Adrenal gland (tissue), 9 donors: ENCODE measurements at regions not wholly inside any gene's neighbourhood (a gene's known extent, or its start where the extent isn't known, plus 50 kb on each side); places are given as distances from the start of the nearest gene placed in this dataset.

ENCODE experiments used
- DNase-seq, 7 donors: peaks; one replicate each; pipeline ENCODE4 v3.0.0-alpha.2; 2019 to 2020
- H3K27ac ChIP-seq, 5 donors: fragments of 200-600 bp; sonication (generic) in 4 of 5; 1 replicate in 3 of 5; 2 replicates in 2 of 5; pipeline versions ENCODE4 v1.5.1 to v1.8.0; 2016 to 2020; ENCODE audit warnings: mild to moderate bottlenecking in 1 of 5
- H3K27me3 ChIP-seq: fragments of 200-600 bp; 2 replicates; pipeline ENCODE4 v1.8.0; 2021
- H3K36me3 ChIP-seq, 2 donors: fragments of 200-600 bp; replicated peaks in 1 of 2; 1 replicate in 1 of 2; 2 replicates in 1 of 2; pipeline versions ENCODE4 v1.5.1 to v1.8.0; 2018 to 2022
- H3K4me1 ChIP-seq, 2 donors: fragments of 200-600 bp; replicated peaks in 1 of 2; 1 replicate in 1 of 2; 2 replicates in 1 of 2; pipeline versions ENCODE4 v1.5.1 to v1.8.0; 2018 to 2021
- H3K4me3 ChIP-seq, 4 donors: fragments of 200-600 bp; sonication (generic) in 3 of 4; one replicate each; pipeline ENCODE4 v1.5.1; 2016 to 2018
- H3K9me3 ChIP-seq, 3 donors: fragments of 200-600 bp; sonication (generic) in 1 of 3; replicated peaks in 1 of 3; 1 replicate in 2 of 3; 2 replicates in 1 of 3; pipeline versions ENCODE4 v1.5.1 to v1.8.0; 2016 to 2021
- POLR2A ChIP-seq, 2 donors: fragments of 450-650 bp; IDR thresholded peaks; one replicate each; pipeline ENCODE4 v1.6.1; 2017; ENCODE audit warnings: antibody characterized with exemption in 2 of 2, mild to moderate bottlenecking in 2 of 2, moderate library complexity in 1 of 2
- WGBS, 4 donors: extraction: QIAGEN DNeasy Blood & Tissue Kit in 2 of 4; methylation state at CpG; one replicate each; pipeline versions ENCODE4 v1.1.5 to v1.1.7; 2013 to 2017; 5-methylcytosine and 5-hydroxymethylcytosine counted together
- intact Hi-C, 2 donors: fragments of 100-400 bp; cut with DNase I; formaldehyde crosslinking; loops; one replicate each; pipeline versions ENCODE4 v1.14.1 to v1.15.0; 2022 to 2023
- TF ChIP-seq, protein P1 (sequence below), 6 experiments: fragments of 450-650 bp in 4 of 6; fragments of 200-600 bp in 2 of 6; sonication (generic) in 1 of 6; IDR thresholded peaks; 1 replicate in 5 of 6; 2 replicates in 1 of 6; pipeline versions ENCODE4 v1.5.1 to v1.8.0; 2016 to 2021; ENCODE audit warnings: antibody characterized with exemption in 6 of 6, mild to moderate bottlenecking in 2 of 6, moderate library complexity in 1 of 6
- donor health status: healthy with polysubstance abuse.
- donor health status: Bipolar disorder and iron deficiency.
- donor health status: DM: yes; HTN: yes; CAD: no.
- donor health status: DM: no; HTN: no; CAD: no.
- donor health status: DM: no; HTN: no; CAD: no.

DNA sequence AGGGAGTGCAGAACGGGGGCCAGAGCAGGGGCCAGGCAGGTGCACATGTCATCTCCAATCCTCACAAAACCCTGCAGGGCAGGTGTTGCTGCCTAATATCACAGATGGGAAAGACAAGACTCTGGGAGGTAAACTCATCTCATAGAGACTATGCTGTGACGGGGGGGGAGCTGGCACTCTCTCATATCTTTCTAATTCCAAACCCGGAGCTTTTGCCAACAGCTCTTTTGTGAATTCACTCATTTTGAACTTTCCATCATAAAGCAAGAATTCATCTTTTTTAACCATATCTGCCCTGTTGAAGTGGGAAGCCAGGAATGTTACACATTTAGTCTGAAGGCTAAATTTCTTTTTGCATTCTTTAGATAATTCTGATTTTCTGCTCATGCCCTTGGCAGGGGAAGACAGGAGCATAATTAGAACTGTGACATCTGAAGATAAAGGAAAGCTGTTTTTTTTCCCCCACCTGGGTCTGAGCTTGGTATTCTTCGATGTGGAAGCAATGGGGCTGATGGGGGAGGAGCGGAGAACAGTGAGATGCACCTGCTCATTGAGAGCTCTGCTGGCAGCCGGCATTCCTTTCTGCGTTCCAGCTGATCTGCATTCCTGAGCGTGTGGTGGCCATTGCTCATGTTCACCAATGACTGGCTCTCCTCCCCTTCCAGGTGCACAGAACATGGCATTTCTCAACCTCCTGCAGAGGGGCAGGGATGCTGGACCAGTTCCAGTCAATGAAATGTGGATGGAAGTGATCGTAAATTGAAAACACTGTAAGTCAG lies 159.2 kb downstream of the NSG2 start:
- Histone ChIP-seq H3K4me3 (no peak overlapping the region), H3K36me3 (no peaks in the 10 kb centered on the region), H3K4me1 (no peaks in the 10 kb centered on the region), H3K9me3 (no peaks in the 10 kb centered on the region), H3K27me3 (peaks cover 3% of the 10 kb centered on the region), H3K27ac (no peak overlapping the region)
- DNase-seq: no peak
- WGBS, 4 donors: 47 to 59% (median 51%) methylated on average over 9 of the region's 9 CpGs
- TF ChIP-seq, protein P1, sequence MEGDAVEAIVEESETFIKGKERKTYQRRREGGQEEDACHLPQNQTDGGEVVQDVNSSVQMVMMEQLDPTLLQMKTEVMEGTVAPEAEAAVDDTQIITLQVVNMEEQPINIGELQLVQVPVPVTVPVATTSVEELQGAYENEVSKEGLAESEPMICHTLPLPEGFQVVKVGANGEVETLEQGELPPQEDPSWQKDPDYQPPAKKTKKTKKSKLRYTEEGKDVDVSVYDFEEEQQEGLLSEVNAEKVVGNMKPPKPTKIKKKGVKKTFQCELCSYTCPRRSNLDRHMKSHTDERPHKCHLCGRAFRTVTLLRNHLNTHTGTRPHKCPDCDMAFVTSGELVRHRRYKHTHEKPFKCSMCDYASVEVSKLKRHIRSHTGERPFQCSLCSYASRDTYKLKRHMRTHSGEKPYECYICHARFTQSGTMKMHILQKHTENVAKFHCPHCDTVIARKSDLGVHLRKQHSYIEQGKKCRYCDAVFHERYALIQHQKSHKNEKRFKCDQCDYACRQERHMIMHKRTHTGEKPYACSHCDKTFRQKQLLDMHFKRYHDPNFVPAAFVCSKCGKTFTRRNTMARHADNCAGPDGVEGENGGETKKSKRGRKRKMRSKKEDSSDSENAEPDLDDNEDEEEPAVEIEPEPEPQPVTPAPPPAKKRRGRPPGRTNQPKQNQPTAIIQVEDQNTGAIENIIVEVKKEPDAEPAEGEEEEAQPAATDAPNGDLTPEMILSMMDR (IDR thresholded peaks at IDR 0.05): no peak
- TF ChIP-seq POLR2A (IDR thresholded peaks at IDR 0.05): no peak
- intact Hi-C loops: no loop called here

DNA sequence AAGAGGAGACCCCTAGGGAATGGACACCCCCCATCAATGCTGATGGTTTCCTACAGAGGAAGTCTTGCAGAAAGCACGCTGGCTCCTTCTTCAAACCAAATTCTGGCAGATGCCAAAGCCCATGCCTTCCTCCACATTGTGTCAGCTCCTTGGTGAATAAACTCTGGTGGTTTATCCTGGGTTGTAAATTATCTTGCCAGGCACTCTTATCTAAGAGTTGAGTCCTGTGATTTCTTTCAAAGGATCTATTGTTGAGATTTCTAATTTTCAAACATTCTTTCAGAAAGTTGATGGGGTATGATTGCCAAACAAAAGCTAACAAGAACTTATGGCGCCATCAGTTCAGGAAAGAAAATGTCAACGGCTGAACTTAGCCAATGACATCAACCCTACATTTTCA lies 160.4 kb downstream of the NSG2 start:
- Histone ChIP-seq H3K27ac (no peak overlapping the region), H3K9me3 (no peaks in the 10 kb centered on the region), H3K27me3 (no peaks in the 10 kb centered on the region), H3K4me3 (no peak overlapping the region), H3K4me1 (no peaks in the 10 kb centered on the region), H3K36me3 (no peaks in the 10 kb centered on the region)
- no peak for DNase-seq
- intact Hi-C loops: no loop called here
- WGBS, 4 donors: 66 to 86% (median 78%) methylated on average over 3 of the region's 3 CpGs
- no peak for TF ChIP-seq POLR2A (IDR thresholded peaks at IDR 0.05)
- TF ChIP-seq, protein P1 (IDR thresholded peaks at IDR 0.05): no peak

DNA sequence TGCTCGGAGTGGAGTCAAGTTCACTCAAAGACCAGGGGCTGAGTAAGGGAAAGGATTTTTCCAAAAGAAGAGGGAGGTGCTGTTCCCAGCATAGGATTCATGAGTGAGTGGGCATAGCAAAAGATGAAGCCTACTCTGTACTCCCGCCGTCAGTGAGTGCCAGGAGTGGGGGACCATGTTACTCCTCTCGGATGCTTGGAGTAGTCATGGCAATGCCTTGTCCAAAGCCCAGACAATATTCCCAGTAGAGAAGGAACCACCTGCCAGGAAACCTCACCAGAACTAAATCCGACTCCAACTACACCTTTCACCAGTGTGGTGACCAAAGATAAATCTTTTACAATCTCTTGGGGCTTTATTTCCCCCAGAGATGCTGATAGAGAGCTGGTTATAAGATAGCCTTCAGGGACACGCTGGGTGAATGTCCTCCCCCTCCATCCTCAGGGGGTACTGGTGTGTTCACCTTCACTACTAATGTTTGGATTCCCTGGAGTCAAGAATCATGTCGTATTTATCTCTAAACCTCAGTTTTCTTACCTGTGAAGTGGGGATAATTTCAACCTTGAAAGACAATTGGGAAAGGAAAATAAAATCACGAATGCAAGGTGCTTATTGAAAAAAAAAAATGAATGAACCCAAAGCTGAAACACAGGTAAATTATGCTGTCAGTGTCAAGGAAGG lies 165.2 kb downstream of the NSG2 start:
- intact Hi-C loops: no loop called here
- no peaks in the 10 kb centered on the region for H3K4me1 ChIP-seq
- H3K9me3 ChIP-seq: no peaks in the 10 kb centered on the region
- no peak for DNase-seq
- 49 to 66% (median 57%) methylated on average over 8 of the region's 8 CpGs for WGBS, 4 donors
- no peak overlapping the region for H3K4me3 ChIP-seq
- TF ChIP-seq POLR2A (IDR thresholded peaks at IDR 0.05): no peak
- TF ChIP-seq, protein P1 (IDR thresholded peaks at IDR 0.05): no peak
- no peak overlapping the region for H3K27ac ChIP-seq
- no peaks in the 10 kb centered on the region for H3K36me3 ChIP-seq
- peaks cover 3% of the 10 kb centered on the region for H3K27me3 ChIP-seq

DNA sequence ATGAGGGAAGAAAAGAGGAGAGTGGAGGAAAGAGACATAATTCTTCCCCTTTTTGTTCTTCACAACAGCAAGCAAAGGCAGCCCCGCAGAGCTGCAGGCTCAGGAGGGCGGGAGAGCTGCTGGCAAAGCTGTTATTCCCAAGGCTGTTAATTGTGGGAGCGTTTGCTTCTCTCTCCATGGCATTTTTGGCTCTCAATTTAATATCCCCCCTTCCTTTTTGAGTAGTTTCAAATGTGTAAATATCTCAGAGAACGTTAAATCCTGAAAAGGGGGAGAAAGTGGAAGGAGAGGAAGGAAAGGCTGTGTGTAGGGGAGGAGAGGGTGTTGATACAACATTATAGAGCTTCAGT lies 165.7 kb downstream of the NSG2 start:
- 20 to 31% (median 27%) methylated on average over 4 of the region's 4 CpGs for WGBS, 4 donors
- H3K4me1 ChIP-seq: no peaks in the 10 kb centered on the region
- peaks cover 3% of the 10 kb centered on the region for H3K27me3 ChIP-seq
- no peaks in the 10 kb centered on the region for H3K9me3 ChIP-seq
- intact Hi-C loops: no loop called here
- H3K4me3 ChIP-seq: no peak overlapping the region
- no peaks in the 10 kb centered on the region for H3K36me3 ChIP-seq
- no peak for DNase-seq
- no peak for TF ChIP-seq POLR2A (IDR thresholded peaks at IDR 0.05)
- TF ChIP-seq, protein P1 (IDR thresholded peaks at IDR 0.05): no peak
- H3K27ac ChIP-seq: no peak overlapping the region
